ENCODE measurements at regions not wholly inside any gene's neighbourhood (a gene's known extent, or its start where the extent isn't known, plus 50 kb on each side); places are given as distances from the start of the nearest gene placed in this dataset.
"Not testable (repeated sequence)": the region's sequence is repeated elsewhere in the genome, so short reads cannot be mapped to it uniquely, and the experiment has no call there.

DNA sequence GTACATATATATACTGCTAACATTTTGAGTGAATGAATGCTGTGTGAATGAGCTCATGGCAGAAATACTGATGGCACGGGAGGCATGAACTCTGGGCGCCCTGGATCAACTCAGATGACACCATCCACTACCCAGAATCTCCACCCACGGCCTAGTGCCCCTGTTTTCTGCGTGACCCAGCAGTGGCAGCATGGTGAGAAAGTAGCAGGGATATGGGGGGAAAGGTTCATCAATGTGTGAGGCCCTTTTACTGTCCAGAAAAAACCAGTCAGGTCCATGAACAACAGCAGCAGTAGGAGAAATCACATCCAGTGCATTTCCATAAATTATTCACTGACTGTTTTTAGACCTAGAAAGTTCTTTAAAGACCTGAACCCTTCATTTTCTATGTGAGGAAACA is 391.0 kb upstream of the NRP1 start:
- DNase-seq, result no peak

DNA sequence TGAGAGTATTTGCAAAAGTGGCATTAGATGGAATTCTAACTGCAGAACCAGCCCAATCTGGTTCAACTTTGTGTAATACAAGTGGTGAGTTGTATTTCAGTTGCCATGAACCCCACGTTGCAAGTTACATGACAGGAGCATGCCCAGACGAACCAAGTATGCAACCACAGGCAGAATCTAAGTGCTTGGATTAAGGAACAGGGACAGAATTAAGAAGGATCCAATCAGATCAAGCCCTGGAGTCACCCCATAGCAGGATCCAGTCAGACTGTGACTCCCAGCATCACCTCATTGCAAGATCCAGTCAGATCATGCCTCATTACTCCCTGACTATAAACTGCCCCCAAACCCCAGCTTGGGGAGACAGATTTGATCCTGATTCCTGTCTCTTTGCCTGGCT is 388.7 kb upstream of the NRP1 start:
- DNase-seq, result no peak

DNA sequence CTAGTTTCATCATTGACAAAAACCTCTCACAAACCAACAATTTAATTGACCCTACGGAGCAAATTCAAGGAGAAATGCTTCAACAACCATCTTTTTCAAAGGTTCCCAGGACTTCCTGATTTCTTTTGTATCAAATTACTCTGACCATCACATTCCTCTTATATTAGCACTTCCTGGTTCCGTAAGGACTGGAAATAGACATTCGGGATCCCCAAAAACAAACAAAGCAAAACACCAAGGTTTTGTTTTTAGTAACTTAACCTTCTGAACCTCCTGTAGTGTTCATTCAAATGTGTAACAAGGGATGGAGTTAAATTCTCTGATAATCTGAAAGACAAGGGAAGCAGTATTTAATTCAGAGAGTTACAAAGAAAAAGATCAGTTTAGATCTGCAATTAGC is 387.6 kb upstream of the NRP1 start:
- DNase-seq, result no peak

DNA sequence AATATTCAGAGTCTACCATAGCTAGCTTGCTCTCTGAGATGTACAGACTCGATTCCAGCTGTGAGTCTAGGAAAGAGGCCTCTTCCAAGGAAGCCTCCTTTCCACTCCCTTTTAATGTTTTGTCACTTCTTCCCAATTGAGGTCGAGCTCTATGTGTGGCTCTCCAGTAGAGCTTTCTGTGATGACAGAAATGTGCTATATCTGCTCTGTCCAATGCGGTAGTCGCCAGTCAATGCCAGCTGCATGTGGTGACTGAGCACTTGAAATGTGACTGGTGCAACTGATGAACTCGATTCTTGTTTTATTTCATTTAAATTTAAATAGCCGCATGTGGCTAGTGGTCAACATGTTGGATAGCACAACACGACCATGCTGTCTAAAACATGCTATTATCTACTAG is 387.0 kb upstream of the NRP1 start:
- no peak for DNase-seq

DNA sequence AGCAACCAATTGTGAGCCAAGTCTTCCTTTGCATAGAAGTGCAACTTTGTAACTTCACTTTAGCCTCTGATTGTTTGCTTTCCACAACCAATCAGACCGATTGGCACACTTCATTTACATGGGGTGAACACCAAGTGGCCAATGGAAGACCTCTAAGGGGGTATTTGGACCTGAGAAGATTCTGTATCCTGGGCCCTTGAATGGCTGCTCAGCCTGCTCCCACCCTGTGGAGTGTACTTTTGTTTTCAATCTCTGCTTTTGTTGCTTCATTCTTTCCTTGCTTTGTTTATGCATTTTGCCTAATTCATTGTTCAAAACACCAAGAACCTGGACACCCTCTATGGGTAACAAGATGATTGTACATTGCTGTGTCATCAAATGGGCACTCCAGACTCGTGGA is 385.7 kb upstream of the NRP1 start:
- no peak for DNase-seq

DNA sequence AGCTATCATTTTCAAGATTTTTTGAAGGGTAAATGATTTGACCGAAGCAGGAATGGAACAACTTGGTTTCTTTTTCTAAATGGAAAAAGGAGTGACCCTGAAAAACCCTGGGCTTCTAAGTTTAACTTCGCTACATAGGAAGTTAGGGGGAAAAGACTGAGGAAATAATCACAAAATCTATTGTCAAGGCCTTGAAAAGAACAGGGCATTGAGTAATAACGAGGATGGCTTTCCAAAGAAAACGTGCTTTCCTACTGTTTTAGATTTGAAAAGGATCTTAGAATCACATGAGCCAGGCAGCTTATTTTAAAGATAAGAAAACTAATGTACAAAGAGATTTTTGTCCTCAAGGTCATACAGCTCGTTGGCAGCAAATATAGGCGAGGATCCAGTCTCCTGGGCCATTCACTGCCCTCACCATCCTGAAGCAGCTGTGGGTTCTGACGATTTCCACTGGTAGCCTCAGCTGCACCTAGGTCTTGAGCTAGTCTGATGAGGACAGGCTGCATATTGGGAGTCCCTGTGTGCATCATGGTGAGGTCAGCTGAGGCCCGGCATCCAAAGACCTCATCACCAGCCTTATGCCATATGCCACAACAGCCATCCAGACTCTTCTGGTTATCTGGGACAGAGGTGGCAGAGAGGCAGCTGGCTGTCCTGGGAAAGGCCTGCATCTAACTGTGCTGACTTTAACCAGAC is 384.7 kb upstream of the NRP1 start:
- no peak for DNase-seq

DNA sequence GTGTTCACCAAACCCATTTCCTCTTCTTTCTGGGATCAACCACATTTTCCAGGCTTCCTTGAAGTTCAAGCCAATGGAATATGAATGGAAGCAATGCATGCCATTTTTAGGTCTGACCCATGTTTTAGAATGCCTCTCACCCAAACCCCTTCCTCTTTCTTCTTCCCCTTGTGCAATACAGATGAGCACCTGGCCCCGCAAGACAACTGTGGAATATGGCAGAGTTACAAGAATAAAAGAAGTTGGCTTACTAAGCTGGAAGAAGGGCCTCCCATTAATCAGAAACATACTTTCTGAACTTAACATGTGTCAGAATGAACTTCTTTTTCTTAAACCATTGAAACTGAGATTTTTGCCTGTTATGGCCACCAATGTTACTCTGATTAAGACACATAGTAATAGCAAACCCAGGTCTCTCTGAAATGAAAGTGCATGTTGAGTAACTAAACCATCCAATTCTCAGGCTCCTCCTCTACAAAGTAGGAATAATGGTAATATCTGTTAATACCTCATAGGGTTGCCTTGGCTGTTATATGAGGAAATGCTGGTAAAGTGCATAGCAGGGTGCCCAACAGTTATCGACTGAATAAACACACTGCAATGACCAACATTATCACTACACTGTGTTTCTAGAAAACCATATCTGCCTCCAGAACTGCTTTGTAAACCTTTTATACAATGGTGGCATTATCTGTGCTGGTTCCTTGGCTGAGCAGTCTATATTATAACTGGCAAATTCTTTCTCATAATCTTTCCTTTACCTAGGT is 382.2 kb upstream of the NRP1 start:
- no peak for DNase-seq

DNA sequence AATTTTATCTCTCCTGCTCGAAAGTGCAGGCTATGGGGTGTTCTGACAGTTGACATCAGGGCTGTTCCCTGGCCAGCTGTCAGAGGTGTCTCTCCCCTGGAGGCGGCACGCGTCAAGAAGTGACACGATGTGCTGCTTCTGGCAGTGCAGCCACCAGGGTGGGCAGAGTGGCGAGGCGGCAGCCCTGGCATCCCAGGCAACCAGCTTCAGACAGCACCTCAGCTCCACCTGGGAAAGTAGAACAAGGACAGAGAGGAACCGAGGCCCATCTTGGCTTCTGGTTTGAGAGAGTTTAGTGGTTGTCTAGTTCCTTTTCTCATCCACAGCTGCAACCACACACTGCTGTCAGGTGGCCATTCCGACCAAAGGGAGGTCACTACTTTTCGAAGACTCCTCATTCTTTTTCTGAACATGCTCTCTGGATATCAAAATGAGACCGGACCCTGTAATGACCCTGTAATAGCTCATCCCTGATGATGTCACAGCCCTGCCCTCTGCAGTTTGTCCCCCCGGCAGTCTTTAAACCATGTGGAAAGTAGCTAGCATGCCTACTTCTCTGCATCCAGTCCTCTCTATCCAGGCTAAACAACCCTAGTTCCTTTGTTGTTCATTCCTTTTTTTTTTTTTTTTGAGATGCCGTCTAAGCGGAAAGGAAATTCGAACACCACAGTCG is 381.0 kb upstream of the NRP1 start:
- DNase-seq, result no peak

DNA sequence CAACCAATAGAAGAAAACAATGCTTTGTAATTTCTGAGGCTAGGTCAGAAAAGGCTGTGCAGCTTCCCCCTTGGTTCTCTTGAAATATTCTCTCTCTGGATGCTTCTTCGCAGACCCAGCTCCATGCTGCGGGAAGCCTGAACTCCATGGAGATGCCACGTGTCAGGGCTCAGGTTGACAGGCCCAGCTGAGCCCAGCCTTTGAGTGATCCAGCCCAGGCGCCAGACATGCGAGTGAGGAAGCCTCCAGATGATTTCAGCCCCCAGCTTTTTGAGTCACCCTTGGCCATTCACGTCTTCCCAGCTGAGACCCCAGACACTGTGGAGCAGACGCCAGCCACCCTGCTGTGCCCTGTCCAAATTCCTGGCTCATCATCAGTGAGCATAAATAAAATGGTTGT is 378.4 kb upstream of the NRP1 start:
- no peak for DNase-seq

DNA sequence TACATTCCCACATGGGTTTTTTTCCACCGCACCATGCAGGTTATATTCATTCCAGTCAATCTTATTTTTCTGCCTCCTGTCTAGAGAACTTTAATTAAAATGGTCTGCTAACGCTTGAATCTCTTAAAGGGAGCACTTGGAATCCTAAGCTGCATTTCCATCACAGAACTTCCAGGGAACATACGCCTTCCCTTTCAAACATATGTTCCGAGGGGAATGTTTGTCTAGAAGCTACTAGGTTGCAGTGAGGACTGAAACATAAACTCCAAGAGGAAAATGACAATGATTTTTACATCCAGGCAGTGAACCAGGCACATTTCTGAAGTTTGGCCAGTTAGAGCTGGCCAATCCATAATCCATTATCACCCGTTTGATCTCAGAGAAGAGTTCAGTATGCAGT is 375.5 kb upstream of the NRP1 start:
- DNase-seq, result no peak

DNA sequence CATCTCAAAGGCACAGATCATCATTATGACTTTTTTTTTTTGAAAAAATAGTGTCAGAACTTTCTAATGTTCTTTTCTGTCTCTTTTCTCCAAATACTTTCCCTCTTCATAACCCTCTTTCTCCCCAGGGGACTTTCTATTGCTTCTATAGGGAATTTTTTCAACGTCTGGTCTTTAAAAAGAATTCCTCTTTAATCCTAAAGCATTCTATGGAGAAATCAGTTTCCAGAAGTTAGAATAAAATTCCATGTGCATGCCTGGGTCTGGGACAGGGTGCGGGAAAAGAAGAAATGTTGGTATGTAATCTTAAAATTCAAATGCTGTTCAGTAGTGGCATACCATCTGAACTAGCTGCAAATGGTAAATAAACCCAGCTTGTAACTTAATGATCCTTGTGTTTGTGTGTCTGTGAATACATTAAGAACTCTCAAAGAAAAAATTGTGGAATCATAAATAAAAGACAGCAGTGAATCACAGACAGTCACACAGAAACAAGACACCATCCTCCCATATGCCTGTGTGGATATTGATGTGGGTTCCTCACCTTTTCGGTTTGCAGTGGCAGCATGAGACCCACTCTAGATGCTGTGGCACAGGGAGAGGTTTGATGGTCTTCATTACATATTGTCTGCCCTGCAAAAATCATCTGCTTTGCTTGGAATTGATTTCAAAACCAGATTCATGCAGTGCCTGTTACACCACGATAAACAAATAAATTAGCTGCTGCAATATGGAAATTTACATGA is 374.7 kb upstream of the NRP1 start:
- no peak for DNase-seq

DNA sequence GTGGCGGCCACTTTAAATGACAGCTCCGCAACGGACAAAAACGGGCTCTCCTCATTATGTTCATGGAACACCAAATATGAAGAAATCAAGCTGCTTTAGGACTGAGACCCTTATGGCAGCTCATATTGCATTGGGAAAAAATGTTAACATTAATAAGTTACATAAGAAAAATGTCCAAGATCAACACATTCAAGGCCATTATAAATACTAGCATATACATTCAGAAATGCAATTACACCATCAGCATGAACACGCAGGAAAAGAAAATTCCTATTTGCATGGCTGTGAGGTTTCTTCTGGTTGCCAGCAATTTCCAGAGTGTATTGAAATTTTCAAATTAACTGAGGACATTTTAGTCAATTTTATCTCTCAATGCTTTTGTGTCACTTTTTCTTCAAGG is 374.1 kb upstream of the NRP1 start:
- DNase-seq, result no peak

DNA sequence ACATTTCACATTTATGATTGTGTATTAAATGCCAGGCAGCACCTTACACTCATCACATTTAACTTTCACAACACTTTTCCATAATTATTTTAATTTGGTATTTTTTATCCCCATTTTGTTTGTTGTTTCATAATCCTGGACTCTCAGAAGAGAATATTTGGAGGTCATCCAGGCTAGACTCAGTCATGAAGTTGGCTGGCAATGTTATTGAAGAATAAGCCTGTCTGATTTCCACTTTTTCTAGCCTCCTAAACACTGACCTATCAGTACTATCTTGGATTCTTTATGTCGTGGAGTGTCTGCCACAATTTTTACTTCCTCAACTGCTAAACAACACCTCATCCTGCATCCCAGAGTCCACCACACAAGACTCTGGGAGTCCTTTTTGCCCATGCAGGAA is 372.3 kb upstream of the NRP1 start:
- DNase-seq, result no peak

DNA sequence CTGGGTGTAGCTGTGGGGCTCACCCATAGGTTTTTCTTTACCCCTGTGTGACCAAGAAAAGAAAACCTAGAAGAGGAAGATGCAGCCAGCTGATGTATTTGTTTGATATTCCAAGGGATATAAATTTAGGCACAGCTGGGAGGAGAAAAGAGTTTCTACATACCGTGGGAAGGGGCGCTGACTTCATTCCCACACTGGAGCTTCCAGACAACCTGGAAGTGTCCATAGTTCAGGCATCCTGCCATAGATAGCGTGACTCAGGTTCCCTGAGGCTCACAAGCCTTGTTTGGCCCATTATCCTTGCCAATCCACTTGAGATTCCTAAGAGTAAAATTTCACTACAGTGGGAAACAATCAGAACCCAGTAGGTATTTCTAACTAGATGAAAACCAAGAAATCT is 371.7 kb upstream of the NRP1 start:
- no peak for DNase-seq

DNA sequence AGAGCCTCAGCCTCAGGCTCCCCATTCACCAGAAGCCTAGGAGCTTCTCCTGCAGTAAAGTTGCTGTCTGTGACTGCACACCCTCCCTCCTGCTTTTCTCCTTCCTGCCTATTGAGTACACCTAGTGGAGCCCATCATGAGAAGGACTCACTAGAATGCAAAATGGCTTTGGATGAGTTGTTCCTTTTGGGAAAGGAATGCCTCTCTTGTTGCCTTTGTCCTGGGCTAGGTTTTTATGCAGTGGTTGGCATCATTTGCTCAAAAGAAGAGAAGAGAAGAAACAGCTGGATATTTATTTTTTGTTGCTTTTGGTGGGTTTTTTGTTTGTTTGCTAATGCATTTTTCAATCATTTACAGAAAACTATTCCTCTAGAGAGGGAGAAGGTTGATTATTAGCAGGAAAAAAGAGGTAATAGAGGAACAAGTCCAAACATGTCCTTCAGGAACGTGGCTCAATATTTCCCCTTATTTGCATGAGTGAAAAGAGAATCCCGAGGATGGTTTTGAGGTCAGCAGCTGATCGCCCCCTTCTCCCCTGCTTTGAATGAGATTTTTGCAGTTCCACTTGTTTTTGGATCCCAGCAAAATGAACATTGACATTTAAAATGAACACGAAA is 369.9 kb upstream of the NRP1 start:
- no peak for DNase-seq

DNA sequence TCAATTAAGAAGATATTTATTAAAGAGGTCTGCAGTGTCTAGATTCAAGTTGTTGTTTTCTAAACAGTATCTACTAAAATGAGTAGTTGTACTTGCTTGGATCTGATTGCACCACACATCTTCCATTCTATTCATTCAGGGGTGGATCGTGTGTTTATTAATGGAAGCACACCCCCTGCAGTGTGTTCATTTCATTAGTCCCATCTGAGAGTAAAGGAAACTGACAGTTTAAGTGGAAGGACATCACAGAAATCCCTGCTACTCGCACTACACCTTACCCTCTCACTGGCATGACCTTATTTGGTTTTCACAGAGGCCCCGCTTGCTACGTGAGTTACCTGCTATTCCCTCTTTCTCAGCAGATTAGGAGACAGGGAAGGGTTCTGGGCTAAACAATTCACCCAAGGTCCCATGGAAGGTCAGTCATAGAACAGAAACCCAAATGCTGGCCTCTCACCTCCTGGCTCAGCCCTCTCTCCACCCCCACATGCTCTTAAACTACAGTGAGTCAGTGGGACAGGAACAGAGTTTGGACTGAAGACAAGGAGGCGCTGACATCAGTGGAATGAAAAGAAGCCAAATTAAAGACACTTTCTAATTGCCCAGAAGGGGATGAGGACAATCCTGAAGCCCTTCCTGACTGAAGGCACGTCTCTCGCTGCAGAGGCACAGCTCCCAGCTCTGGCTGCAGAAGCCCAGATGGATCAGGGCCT is 369.2 kb upstream of the NRP1 start:
- DNase-seq, result no peak

DNA sequence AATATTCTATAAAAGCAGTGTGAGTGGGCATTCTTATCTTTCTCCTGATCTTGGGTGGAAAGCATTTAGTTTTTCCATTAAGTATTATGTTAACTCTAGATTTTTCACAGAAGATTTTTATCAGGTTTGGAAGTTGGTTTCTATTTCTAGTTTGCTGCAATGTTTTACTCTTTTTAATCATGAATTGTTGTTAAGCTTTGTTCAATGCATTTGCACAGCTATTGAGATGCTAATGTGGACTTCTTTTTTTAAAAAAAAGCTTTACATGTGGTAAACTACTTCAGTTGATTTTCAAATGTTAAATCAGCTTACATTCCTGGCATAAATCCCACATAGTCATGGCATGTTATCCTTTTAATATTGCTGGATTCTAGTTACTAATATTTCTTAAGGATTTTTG is 363.6 kb upstream of the NRP1 start:
- DNase-seq, result no peak

DNA sequence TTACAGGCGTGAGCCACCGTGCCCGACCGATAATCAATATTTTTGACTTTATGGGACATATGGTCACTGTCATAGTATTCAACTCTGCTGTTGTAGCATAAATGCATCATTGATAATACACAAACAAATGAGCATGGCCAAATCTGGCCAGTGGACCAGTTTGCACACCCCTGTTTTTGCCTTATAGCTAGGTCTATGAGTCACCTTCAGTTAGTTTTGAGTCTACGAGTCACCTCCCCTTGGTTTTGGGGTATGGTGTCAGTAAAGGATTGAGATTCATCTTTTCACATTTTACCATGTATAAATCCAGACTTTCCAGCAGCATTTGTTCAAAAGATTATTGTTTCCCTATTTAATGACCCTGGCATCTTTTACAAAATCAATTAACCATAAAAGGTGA is 362.5 kb upstream of the NRP1 start:
- DNase-seq, result no peak

DNA sequence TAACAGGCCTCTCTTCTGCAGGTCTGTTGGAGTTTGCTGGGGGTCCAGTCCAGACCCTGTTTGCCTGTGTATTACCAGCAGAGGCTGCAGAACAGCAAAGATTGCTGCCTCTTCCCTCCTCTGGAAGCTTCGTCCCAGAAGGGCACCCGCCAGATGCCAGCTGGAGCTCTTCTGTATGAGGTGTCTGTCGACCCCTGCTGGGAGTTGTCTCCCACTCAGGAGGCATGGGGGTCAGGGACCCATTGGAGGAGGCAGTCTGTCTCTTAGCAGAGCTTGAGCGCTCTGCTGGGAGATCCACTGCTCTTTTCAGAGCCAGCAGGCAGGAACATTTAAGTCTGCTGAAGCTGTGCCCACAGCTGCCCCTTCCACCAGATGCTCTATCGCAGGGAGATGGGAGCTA is 361.1 kb upstream of the NRP1 start:
- DNase-seq, result no peak

DNA sequence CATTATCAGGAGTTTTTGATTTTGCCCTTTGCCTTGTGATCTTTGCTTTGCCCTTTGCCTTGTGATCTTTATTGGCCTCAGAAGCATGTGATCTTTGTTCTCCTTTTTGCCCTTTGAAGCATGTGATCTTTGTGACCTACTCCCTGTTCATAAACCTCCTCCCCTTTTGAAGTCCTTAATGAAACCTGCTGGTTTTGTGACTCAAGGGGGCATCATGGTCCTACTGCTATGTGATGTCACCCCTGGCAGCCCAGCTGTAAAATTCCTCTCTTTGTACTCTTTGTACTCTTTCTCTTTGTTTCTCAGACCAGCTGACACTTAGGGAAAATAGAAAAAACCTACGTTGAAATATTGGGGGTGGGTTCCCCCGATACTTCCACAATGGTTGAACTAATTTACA is 356.1 kb upstream of the NRP1 start:
- DNase-seq, result not testable (repeated sequence)

DNA sequence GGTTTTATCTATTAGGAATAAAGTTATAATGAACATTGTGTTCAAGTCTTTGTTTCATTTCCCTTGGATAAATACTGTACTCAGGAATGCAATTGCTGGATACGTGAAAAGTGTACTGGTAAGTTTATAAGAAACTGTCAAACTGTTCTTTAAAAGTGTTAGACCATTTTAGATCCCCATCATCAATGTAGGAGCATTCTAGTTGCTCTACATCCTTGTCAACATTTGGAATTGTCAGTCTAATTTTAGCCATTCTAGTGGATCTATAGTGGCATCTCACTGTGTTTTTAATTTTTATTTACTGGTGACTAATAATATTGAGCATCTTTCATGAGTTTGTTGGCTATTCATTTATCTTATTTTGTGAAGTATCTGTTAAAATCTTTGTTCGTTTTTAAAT is 354.0 kb upstream of the NRP1 start:
- no peak for DNase-seq

DNA sequence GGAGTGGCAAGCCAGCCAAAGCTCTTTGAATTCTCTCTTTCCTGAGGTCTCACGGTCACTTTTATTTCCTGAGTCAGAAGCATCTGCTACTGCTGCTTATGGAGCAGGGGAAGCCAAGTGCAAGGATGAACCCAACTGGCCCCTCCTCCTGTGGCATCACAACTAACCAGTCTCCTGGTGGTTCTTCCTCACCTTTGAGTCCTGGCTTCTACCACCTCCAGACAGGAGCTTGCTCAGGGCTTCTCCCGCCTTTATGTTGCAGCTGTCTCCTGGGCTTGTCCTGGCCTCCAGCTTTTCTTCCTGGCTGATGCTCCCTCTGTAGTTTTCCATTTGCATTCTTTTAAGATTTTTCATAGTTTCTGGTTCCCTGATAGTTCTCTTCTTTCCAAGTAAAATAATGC is 349.7 kb upstream of the NRP1 start:
- DNase-seq, result peak; percentile 73
